ENCODE measurements at regions not wholly inside any gene's neighbourhood (a gene's known extent, or its start where the extent isn't known, plus 50 kb on each side); places are given as distances from the start of the nearest gene placed in this dataset.

DNA sequence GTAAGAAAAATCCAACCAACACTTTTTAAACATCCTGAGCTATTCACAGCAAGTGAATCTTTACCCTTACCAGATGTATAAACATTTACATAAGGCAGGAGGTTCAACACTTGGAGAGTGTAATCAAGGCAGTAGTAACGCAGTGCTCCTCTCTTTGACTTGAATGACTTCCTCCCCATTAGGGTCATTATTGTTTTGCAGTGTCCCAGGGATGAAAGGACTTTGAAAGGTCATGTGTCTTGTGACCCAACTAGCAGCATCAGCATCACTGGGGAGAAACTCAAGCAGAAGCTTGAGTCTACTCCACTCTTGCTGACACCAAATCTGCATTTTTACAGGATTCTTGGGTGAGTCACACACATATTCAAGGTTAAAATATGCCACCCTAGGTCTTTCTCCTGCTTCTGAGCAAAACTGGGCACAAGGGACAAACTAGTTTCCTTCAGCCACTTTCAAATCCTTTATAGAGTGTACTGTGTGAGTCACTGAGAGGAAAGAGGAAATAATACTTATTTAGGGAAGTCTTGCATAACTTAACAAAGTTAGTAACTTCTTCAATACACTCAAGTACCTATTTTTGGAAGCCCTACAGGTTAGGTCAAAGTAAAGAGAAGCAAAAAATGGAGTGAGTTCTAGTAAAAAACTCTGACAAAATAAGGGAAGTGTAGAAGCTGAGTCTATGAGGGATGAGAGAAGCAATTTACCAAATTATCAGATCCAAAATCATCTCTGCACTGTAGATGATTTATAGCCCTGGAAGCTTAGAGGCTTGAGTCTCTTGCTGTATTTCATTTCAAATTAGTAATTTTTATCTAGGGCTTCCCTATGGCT lies 51.0 kb upstream of the EML4 start (continued):
- TF ChIP-seq TAF1 (conservative IDR thresholded peaks at IDR 0.05) = no peak

DNA sequence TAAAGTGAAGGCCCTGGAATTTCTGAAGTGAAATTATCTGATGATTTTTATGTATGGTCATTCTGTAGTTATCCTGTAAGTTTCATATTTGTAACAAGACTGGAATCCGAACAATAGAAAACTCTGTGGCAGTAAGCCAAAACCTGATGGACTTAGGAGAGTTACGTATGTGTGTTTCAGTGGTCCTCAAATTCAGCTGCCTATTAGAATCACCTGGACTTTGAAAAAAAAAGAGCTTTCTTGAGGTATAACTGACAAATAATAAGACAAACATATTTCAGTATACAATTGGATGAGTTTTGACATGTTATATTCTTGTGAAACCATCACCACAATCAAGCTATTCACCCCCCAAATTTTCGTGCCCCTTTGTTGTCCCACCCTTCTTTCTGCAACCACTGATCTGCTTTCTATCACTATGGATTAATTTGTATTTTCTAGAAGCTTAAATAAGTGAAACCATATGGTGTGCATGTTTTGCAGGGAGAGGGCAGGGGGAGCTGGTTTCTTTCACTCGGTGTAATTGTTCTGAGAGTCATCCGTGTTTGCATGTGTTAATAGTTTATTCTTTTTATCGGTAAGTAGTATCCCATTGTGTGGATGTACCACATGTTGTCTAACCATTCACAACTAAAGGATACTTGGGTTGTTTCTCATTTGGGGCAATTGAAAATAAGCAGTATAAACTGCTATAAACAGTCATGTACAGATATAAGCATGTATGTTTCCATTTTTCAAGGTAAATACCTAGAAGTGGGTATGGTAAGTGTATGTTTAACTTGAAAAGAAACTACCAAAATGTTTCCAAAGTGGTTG lies 50.2 kb upstream of the EML4 start:
- Histone ChIP-seq H3K4me3 (ENCODE audit: low read depth in 1 of 3, low read length in 3 of 3) (no peak overlapping the region), H3K9me3 (ENCODE audit: control insufficient read depth in 4 of 4, low read length in 3 of 4) (no peaks in the 10 kb centered on the region), H3K36me3 (ENCODE audit: control insufficient read depth in 4 of 4, insufficient read depth in 3 of 4, low read depth in 1 of 4, low read length in 3 of 4) (no peaks in the 10 kb centered on the region), H3K4me1 (ENCODE audit: control insufficient read depth in 4 of 4, insufficient read depth in 4 of 4, low read length in 3 of 4) (peaks cover 11 to 30% (median 20%) of the 10 kb centered on the region in 4 donors), H3K27me3 (ENCODE audit: control insufficient read depth in 4 of 4, insufficient read depth in 4 of 4, low read length in 3 of 4) (no peaks in the 10 kb centered on the region), H3K27ac (ENCODE audit: low read depth in 1 of 2, low read length in 2 of 2) (peak overlapping the region; percentile 88 to 89), H3K9ac (ENCODE audit: low read depth in 1 of 2, low read length in 2 of 2) (peak overlapping the region in 1 of 2 donors; percentile 40)
- no peak for DNase-seq (ENCODE audit: low spot score)
- WGBS = 82% methylated on average over 6 of the region's 6 CpGs
- TF ChIP-seq, protein P1, sequence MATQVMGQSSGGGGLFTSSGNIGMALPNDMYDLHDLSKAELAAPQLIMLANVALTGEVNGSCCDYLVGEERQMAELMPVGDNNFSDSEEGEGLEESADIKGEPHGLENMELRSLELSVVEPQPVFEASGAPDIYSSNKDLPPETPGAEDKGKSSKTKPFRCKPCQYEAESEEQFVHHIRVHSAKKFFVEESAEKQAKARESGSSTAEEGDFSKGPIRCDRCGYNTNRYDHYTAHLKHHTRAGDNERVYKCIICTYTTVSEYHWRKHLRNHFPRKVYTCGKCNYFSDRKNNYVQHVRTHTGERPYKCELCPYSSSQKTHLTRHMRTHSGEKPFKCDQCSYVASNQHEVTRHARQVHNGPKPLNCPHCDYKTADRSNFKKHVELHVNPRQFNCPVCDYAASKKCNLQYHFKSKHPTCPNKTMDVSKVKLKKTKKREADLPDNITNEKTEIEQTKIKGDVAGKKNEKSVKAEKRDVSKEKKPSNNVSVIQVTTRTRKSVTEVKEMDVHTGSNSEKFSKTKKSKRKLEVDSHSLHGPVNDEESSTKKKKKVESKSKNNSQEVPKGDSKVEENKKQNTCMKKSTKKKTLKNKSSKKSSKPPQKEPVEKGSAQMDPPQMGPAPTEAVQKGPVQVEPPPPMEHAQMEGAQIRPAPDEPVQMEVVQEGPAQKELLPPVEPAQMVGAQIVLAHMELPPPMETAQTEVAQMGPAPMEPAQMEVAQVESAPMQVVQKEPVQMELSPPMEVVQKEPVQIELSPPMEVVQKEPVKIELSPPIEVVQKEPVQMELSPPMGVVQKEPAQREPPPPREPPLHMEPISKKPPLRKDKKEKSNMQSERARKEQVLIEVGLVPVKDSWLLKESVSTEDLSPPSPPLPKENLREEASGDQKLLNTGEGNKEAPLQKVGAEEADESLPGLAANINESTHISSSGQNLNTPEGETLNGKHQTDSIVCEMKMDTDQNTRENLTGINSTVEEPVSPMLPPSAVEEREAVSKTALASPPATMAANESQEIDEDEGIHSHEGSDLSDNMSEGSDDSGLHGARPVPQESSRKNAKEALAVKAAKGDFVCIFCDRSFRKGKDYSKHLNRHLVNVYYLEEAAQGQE (IDR thresholded peaks at IDR 0.05) = no peak
- TF ChIP-seq SP1 (IDR thresholded peaks at IDR 0.05) (no peak), HNF4G (IDR thresholded peaks at IDR 0.05) (no peak), GABPA (IDR thresholded peaks at IDR 0.05 in 1 of 2, conservative IDR thresholded peaks at IDR 0.05 in 1 of 2) (no peak), RXRA (IDR thresholded peaks at IDR 0.05) (no peak), FOXA2 (IDR thresholded peaks at IDR 0.05) (no peak), FOXA1 (IDR thresholded peaks at IDR 0.05) (no peak)
- TF ChIP-seq, protein P2, sequence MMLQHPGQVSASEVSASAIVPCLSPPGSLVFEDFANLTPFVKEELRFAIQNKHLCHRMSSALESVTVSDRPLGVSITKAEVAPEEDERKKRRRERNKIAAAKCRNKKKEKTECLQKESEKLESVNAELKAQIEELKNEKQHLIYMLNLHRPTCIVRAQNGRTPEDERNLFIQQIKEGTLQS (IDR thresholded peaks at IDR 0.05) = no peak
- TF ChIP-seq, protein P3, sequence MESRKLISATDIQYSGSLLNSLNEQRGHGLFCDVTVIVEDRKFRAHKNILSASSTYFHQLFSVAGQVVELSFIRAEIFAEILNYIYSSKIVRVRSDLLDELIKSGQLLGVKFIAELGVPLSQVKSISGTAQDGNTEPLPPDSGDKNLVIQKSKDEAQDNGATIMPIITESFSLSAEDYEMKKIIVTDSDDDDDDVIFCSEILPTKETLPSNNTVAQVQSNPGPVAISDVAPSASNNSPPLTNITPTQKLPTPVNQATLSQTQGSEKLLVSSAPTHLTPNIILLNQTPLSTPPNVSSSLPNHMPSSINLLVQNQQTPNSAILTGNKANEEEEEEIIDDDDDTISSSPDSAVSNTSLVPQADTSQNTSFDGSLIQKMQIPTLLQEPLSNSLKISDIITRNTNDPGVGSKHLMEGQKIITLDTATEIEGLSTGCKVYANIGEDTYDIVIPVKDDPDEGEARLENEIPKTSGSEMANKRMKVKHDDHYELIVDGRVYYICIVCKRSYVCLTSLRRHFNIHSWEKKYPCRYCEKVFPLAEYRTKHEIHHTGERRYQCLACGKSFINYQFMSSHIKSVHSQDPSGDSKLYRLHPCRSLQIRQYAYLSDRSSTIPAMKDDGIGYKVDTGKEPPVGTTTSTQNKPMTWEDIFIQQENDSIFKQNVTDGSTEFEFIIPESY (IDR thresholded peaks at IDR 0.05) = no peak

Data from liver (tissue), 7 donors.